IMR-90 (cell line): ENCODE measurements at regions not wholly inside any gene's neighbourhood (a gene's known extent, or its start where the extent isn't known, plus 50 kb on each side); places are given as distances from the start of the nearest gene placed in this dataset.
A peak's percentile ranks its signal among the peaks of the same experiment; 100 is the strongest.

Source experiments
- ATAC-seq: fragments of 200-7000 bp; cut with Tn5 transposase; 2 replicates; pipeline ENCODE4 v1.9.1; 2020; ENCODE audit warnings: low read depth, mild to moderate bottlenecking, moderate library complexity
- BruUV-seq: library from RNA; stranded (reverse); fragments of 400-500 nt; replicated peaks from 2 replicates; lab custom pipeline; 2021; lab: Mats Ljungman, UMichigan
- CTCF ChIA-PET: fragments of 300-600 bp; formaldehyde crosslinking; extraction: SDS; loops from one replicate; lab custom pipeline; 2021; ENCODE audit warnings: antibody characterized with exemption; lab: Yijun Ruan, JAX
- POLR2A ChIA-PET: fragments of 300-600 bp; sonication (Branson Sonifier 250); formaldehyde crosslinking; loops from one replicate; lab custom pipeline; 2022; ENCODE audit warnings: antibody characterized with exemption; ENCODE audit not compliant: unreplicated experiment; lab: Charles Lee
- DNase-seq: peaks from one replicate; pipeline ENCODE4 v3.0.0; 2013
- H2AFZ ChIP-seq: replicated peaks from 2 replicates; pipeline ENCODE3; 2013; ENCODE audit warnings: low read length, mild to moderate bottlenecking; ENCODE audit not compliant: poor library complexity
- H2AK5ac ChIP-seq: 2 replicates; pipeline ENCODE4 v1.6.1; 2013; ENCODE audit warnings: low read depth, low read length, inconsistent platforms
- H2AK9ac ChIP-seq: replicated peaks from 2 replicates; pipeline ENCODE3; 2013; ENCODE audit warnings: mild to moderate bottlenecking, low read depth, low read length, moderate library complexity; ENCODE audit not compliant: poor library complexity
- H2BK120ac ChIP-seq: 2 replicates; pipeline ENCODE4 v1.6.1; 2013; ENCODE audit warnings: low read depth, low read length, inconsistent platforms
- H2BK15ac ChIP-seq: 3 replicates; pipeline ENCODE4 v1.6.1; 2013; ENCODE audit warnings: low read depth, low read length, inconsistent platforms
- H2BK20ac ChIP-seq: 2 replicates; pipeline ENCODE4 v1.6.1; 2013; ENCODE audit warnings: low read depth, mild to moderate bottlenecking, inconsistent platforms, low read length, moderate library complexity
- H2BK5ac ChIP-seq: 2 replicates; pipeline ENCODE4 v1.6.1; 2013; ENCODE audit warnings: mild to moderate bottlenecking, low read depth, low read length, inconsistent platforms; ENCODE audit not compliant: poor library complexity, severe bottlenecking
- H3K14ac ChIP-seq: replicated peaks from 2 replicates; pipeline ENCODE4 v1.6.1; 2013; ENCODE audit warnings: low read depth, low read length, inconsistent platforms
- H3K18ac ChIP-seq: 2 replicates; pipeline ENCODE4 v1.6.1; 2013; ENCODE audit warnings: low read depth, low read length, control low read depth
- H3K23ac ChIP-seq: 2 replicates; pipeline ENCODE4 v1.6.1; 2013; ENCODE audit warnings: low read depth, low read length, inconsistent platforms
- H3K27ac ChIP-seq: 2 replicates; pipeline ENCODE4 v1.5.1; 2013; ENCODE audit warnings: mild to moderate bottlenecking, control low read depth, low read length; ENCODE audit not compliant: insufficient read depth
- H3K27me3 ChIP-seq: 2 replicates; pipeline ENCODE4 v1.6.1; 2013; ENCODE audit warnings: low read length; ENCODE audit not compliant: control insufficient read depth, insufficient read depth
- H3K36me3 ChIP-seq: 2 replicates; pipeline ENCODE4 v1.6.1; 2013; ENCODE audit warnings: low read length, mixed read lengths; ENCODE audit not compliant: control insufficient read depth, insufficient read depth
- H3K4ac ChIP-seq: 2 replicates; pipeline ENCODE4 v1.6.1; 2013; ENCODE audit warnings: low read depth, low read length, inconsistent platforms
- H3K4me1 ChIP-seq: 2 replicates; pipeline ENCODE4 v1.6.1; 2013; ENCODE audit warnings: low read length, mixed read lengths; ENCODE audit not compliant: control insufficient read depth, insufficient read depth
- H3K4me2 ChIP-seq: 2 replicates; pipeline ENCODE4 v1.6.1; 2013; ENCODE audit warnings: low read depth, mild to moderate bottlenecking, control low read depth, low read length, moderate library complexity
- H3K4me3 ChIP-seq: 2 replicates; pipeline ENCODE4 v1.5.1; 2013; ENCODE audit warnings: low read depth, mild to moderate bottlenecking, control low read depth, low read length, moderate library complexity; ENCODE audit not compliant: insufficient read depth
- H3K56ac ChIP-seq: 2 replicates; pipeline ENCODE4 v1.6.1; 2013; ENCODE audit warnings: low read length, inconsistent platforms; ENCODE audit not compliant: insufficient read depth; ENCODE audit errors: extremely low read depth
- H3K79me1 ChIP-seq, 2 experiments: 2 replicates each; pipeline ENCODE4 v1.6.1; 2013; ENCODE audit warnings: low read length in 2 of 2, inconsistent platforms in 1 of 2, low read depth in 1 of 2
- H3K9ac ChIP-seq: 2 replicates; pipeline ENCODE4 v1.6.1; 2013; ENCODE audit warnings: low read depth, low read length, control low read depth
- H3K9me1 ChIP-seq: 2 replicates; pipeline ENCODE4 v1.6.1; 2013; ENCODE audit warnings: low read length, inconsistent platforms; ENCODE audit not compliant: insufficient read depth
- H3K9me3 ChIP-seq: 2 replicates; pipeline ENCODE4 v1.6.1; 2013; ENCODE audit warnings: low read length; ENCODE audit not compliant: control insufficient read depth, insufficient read depth
- H4K20me1 ChIP-seq: 2 replicates; pipeline ENCODE4 v1.6.1; 2013; ENCODE audit warnings: low read length, inconsistent platforms; ENCODE audit not compliant: insufficient read depth
- H4K5ac ChIP-seq: 2 replicates; pipeline ENCODE4 v1.6.1; 2013; ENCODE audit warnings: mild to moderate bottlenecking, low read depth, low read length, control low read depth
- H4K8ac ChIP-seq, 2 experiments: 2 replicates each; pipeline ENCODE4 v1.6.1; 2013; ENCODE audit warnings: low read depth in 2 of 2, low read length in 2 of 2, control low read depth in 1 of 2, inconsistent platforms in 1 of 2
- H4K91ac ChIP-seq: 2 replicates; pipeline ENCODE4 v1.6.1; 2013; ENCODE audit warnings: low read depth, low read length, inconsistent platforms; ENCODE audit not compliant: insufficient read depth
- CHD1 ChIP-seq: IDR thresholded peaks from 2 replicates; pipeline ENCODE4 v1.6.1; 2012; ENCODE audit warnings: low read depth, low read length, improper control_type of control experiment
- FOS ChIP-seq: fragments of 150-350 bp; IDR thresholded peaks from 2 replicates; pipeline ENCODE4 v1.6.1; 2016; ENCODE audit warnings: low read depth, low read length
- MAFK ChIP-seq: IDR thresholded peaks from 2 replicates; pipeline ENCODE4 v1.6.1; 2012; ENCODE audit warnings: low read depth, low read length, improper control_type of control experiment
- RFX5 ChIP-seq: IDR thresholded peaks from 2 replicates; pipeline ENCODE4 v1.8.0; 2012; ENCODE audit warnings: low read depth, mild to moderate bottlenecking, low read length, moderate library complexity
- SMC3 ChIP-seq: fragments of 150-350 bp; IDR thresholded peaks from 2 replicates; pipeline ENCODE4 v1.6.1; 2016; ENCODE audit warnings: low read depth, mild to moderate bottlenecking, antibody characterized with exemption, low read length, moderate library complexity
- WGBS, 2 experiments: methylation state at CpG; one replicate each; pipeline versions ENCODE4 v1.1.5 to v1.1.7; 2013; ENCODE audit warnings: missing lambda C conversion rate in 2 of 2; ENCODE audit not compliant: insufficient read length in 1 of 2; ENCODE audit errors: extremely low coverage in 2 of 2; 5-methylcytosine and 5-hydroxymethylcytosine counted together
- dilution Hi-C: fragments of 300-500 bp; cut with HindIII; formaldehyde crosslinking; loops from one replicate; pipeline ENCODE4 v1.14.3; 2018; ENCODE audit warnings: low sequenced_read_pairs; ENCODE audit not compliant: unreplicated experiment
- in situ Hi-C: fragments of 300-500 bp; cut with MboI; formaldehyde crosslinking; loops from 3 replicates; pipeline ENCODE4 v1.14.3; 2019; ENCODE audit warnings: low sequenced_read_pairs, inconsistent platforms, mixed read lengths
- intact Hi-C: fragments of 100-400 bp; cut with micrococcal nuclease; formaldehyde crosslinking; loops from 2 replicates; pipeline ENCODE4 v1.10.0; 2022

GRCh38 chr2:42888321-42889245 is 96.2 kb upstream of the HAAO start (continued):
- TF ChIP-seq FOS, result no peak

GRCh38 chr2:42886921-42887320 is 94.5 kb upstream of the HAAO start:
- H3K27me3 ChIP-seq, result no peaks in the 10 kb centered on the region; the same call in 1 of the 2 replicates
- no peak overlapping the region for H3K27ac ChIP-seq
- no peak overlapping the region for H3K18ac ChIP-seq
- no peak overlapping the region for H3K14ac ChIP-seq
- ChIA-PET POLR2A (no interaction called here), CTCF (no interaction called here)
- peaks cover 1% of the 10 kb centered on the region; the same call in 1 of the 2 replicates for H3K4me1 ChIP-seq
- intact Hi-C loops, result loop anchor here (2.0 kb wide), 1 partner anchor 16 kb away; no protein-coding TSS in a partner anchor
- H3K9me3 ChIP-seq, result peaks cover 3% of the 10 kb centered on the region
- H2BK20ac ChIP-seq, result no peak overlapping the region
- H3K56ac ChIP-seq, result no peak overlapping the region
- H4K8ac ChIP-seq, result no peak overlapping the region
- TF ChIP-seq MAFK (no peak), SMC3 (no peak), CHD1 (no peak), RFX5 (no peak)
- H2AK9ac ChIP-seq, result no peak overlapping the region
- H4K91ac ChIP-seq, result no peak overlapping the region
- no peak overlapping the region for H3K23ac ChIP-seq
- no peaks in the 10 kb centered on the region for H3K36me3 ChIP-seq
- no peaks in the 10 kb centered on the region for H3K9me1 ChIP-seq
- H3K4ac ChIP-seq, result no peak overlapping the region
- H3K9ac ChIP-seq, result no peak overlapping the region
- no peak overlapping the region for H3K4me3 ChIP-seq
- no TSS peak for BruUV-seq
- no peak overlapping the region for H2AFZ ChIP-seq
- no peak overlapping the region for H2BK5ac ChIP-seq
- no peak overlapping the region for H2BK120ac ChIP-seq
- H4K20me1 ChIP-seq, result no peaks in the 10 kb centered on the region
- in situ Hi-C loops, result no loop called here
- DNase-seq (peak; percentile 47), ATAC-seq (no peak)
- no peak overlapping the region for H3K4me2 ChIP-seq
- dilution Hi-C loops, result no loop called here
- H2AK5ac ChIP-seq, result no peak overlapping the region
- no peaks in the 10 kb centered on the region for H3K79me1 ChIP-seq
- H2BK15ac ChIP-seq, result no peak overlapping the region
- no CpG with 5 or more reads among the region's 7 CpGs for WGBS, 2 experiments
- no peak overlapping the region for H4K5ac ChIP-seq
